ENCODE measurements at regions not wholly inside any gene's neighbourhood (a gene's known extent, or its start where the extent isn't known, plus 50 kb on each side); places are given as distances from the start of the nearest gene placed in this dataset.
"Not testable (repeated sequence)": the region's sequence is repeated elsewhere in the genome, so short reads cannot be mapped to it uniquely, and the experiment has no call there.

DNA sequence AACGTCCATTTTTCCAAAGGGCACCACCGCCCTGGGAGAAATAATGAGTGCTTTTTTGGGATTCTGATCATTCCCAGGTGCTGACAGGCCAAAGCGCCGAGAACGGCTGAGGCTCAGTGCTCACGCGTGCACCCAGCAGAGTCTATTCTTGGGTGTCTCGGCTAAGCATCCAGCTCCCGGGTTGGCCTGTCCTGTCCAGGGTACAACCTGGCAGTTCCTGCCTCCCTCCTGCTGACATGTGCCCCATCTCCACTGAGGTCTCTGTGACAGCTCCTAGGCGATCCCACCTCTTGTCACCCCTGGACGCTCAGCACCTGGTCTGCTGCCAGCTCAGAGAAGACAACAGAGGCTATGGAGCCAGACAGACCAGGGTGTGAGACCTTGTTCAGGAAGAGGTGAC lies 684.5 kb downstream of the PTPRU start:
- Mint-ChIP-seq H3K4me1 (peaks cover 9% of the 10 kb centered on the region), H3K27me3 (ENCODE audit: insufficient read depth) (peaks cover 2% of the 10 kb centered on the region), H3K9me3 (peaks cover 2% of the 10 kb centered on the region), H3K27ac (no peak overlapping the region), H3K4me3 (no peak overlapping the region), H3K36me3 (ENCODE audit: low read depth) (no peaks in the 10 kb centered on the region)
- no peaks in the 10 kb centered on the region for H3K27me3 ChIP-seq (ENCODE audit: control insufficient read depth, insufficient read depth, low read length, poor library complexity, severe bottlenecking)
- WGBS, 2 experiments (ENCODE audit: insufficient coverage in 1 of 2, insufficient read length in 1 of 2) = 79 to 84% methylated on average over 11 of the region's 11 CpGs
- TF ChIP-seq, protein P1, sequence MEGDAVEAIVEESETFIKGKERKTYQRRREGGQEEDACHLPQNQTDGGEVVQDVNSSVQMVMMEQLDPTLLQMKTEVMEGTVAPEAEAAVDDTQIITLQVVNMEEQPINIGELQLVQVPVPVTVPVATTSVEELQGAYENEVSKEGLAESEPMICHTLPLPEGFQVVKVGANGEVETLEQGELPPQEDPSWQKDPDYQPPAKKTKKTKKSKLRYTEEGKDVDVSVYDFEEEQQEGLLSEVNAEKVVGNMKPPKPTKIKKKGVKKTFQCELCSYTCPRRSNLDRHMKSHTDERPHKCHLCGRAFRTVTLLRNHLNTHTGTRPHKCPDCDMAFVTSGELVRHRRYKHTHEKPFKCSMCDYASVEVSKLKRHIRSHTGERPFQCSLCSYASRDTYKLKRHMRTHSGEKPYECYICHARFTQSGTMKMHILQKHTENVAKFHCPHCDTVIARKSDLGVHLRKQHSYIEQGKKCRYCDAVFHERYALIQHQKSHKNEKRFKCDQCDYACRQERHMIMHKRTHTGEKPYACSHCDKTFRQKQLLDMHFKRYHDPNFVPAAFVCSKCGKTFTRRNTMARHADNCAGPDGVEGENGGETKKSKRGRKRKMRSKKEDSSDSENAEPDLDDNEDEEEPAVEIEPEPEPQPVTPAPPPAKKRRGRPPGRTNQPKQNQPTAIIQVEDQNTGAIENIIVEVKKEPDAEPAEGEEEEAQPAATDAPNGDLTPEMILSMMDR (conservative IDR thresholded peaks at IDR 0.05) = no peak
- H3K9me3 ChIP-seq (ENCODE audit: control insufficient read depth, low read length) = peaks cover 7% of the 10 kb centered on the region
- no peak overlapping the region for H3K9ac ChIP-seq (ENCODE audit: extremely low read depth, low read length, poor library complexity, severe bottlenecking)
- H3K4me1 ChIP-seq (ENCODE audit: control insufficient read depth, insufficient read depth, low read length) = no peaks in the 10 kb centered on the region
- H3K27ac ChIP-seq (ENCODE audit: low read depth, low read length) = no peak overlapping the region
- no peak overlapping the region for H3K4me3 ChIP-seq (ENCODE audit: low read length)
- DNase-seq = no peak
- no peaks in the 10 kb centered on the region for H3K36me3 ChIP-seq (ENCODE audit: control insufficient read depth, insufficient read depth, low read length)

DNA sequence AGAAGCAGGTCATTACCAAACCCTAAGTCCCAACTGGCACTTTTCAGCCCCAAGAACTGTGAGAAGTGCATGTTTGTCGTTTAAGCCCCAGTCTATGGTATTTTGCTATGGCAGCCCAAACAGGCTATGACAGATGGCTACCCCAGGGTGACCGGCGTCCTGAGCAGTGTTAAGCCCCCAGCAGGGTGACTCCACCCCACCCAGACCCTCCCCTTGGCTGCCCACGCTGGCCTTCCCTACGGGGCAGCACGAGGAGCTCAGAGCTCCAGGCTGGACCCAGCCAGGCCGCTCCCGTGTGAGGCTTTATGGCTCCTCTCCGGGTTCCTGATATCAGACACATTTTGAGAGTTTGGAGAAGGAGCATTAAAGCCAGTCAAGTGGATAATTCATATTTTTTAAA lies 684.0 kb downstream of the PTPRU start:
- no peak overlapping the region for H3K27ac ChIP-seq (ENCODE audit: low read depth, low read length)
- peaks cover 2% of the 10 kb centered on the region for H3K9me3 Mint-ChIP-seq
- H3K27me3 ChIP-seq (ENCODE audit: control insufficient read depth, insufficient read depth, low read length, poor library complexity, severe bottlenecking) = no peaks in the 10 kb centered on the region
- no peak for DNase-seq
- no peak overlapping the region for H3K27ac Mint-ChIP-seq
- no peaks in the 10 kb centered on the region for H3K4me1 ChIP-seq (ENCODE audit: control insufficient read depth, insufficient read depth, low read length)
- H3K27me3 Mint-ChIP-seq (ENCODE audit: insufficient read depth) = no peaks in the 10 kb centered on the region
- H3K36me3 Mint-ChIP-seq (ENCODE audit: low read depth) = no peaks in the 10 kb centered on the region
- WGBS, 2 experiments (ENCODE audit: insufficient coverage in 1 of 2, insufficient read length in 1 of 2) = 93 to 97% methylated on average over 4 to 9 of the region's 9 CpGs
- peaks cover 7% of the 10 kb centered on the region for H3K9me3 ChIP-seq (ENCODE audit: control insufficient read depth, low read length)
- TF ChIP-seq, protein P1 (conservative IDR thresholded peaks at IDR 0.05) = no peak
- no peak overlapping the region for H3K4me3 ChIP-seq (ENCODE audit: low read length)
- H3K9ac ChIP-seq (ENCODE audit: extremely low read depth, low read length, poor library complexity, severe bottlenecking) = no peak overlapping the region
- H3K36me3 ChIP-seq (ENCODE audit: control insufficient read depth, insufficient read depth, low read length) = no peaks in the 10 kb centered on the region
- H3K4me1 Mint-ChIP-seq = peaks cover 10% of the 10 kb centered on the region
- no peak overlapping the region for H3K4me3 Mint-ChIP-seq

DNA sequence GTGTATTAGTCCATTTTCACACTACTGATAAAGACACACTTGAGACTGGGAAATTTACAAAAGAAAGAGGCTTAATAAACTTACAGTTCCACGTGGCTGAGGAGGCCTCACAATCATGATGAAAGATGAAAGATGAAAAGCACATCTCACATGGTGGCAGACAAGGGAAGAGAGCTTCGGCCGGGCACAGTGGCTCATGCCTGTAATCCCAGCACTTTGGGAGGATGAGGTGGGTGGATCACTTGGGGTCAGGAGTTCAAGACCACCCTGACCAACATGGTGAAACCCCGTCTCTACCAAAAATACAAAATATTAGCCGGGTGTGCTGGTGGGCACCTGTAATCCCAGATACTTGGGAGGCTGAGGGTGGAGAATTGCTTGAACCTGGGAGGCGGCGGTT lies 682.7 kb downstream of the PTPRU start:
- not testable (repeated sequence) for H3K27me3 Mint-ChIP-seq (ENCODE audit: insufficient read depth); H3K27ac Mint-ChIP-seq; DNase-seq; H3K9ac ChIP-seq (ENCODE audit: extremely low read depth, low read length, poor library complexity, severe bottlenecking); H3K9me3 Mint-ChIP-seq; H3K9me3 ChIP-seq (ENCODE audit: control insufficient read depth, low read length); H3K27ac ChIP-seq (ENCODE audit: low read depth, low read length); H3K4me1 ChIP-seq (ENCODE audit: control insufficient read depth, insufficient read depth, low read length); H3K4me3 Mint-ChIP-seq; H3K4me3 ChIP-seq (ENCODE audit: low read length); H3K36me3 ChIP-seq (ENCODE audit: control insufficient read depth, insufficient read depth, low read length); H3K36me3 Mint-ChIP-seq (ENCODE audit: low read depth); H3K27me3 ChIP-seq (ENCODE audit: control insufficient read depth, insufficient read depth, low read length, poor library complexity, severe bottlenecking)
- peaks cover 11% of the 10 kb centered on the region for H3K4me1 Mint-ChIP-seq
- whole genome bisulfite sequencing, 2 experiments (ENCODE audit: insufficient coverage in 1 of 2, insufficient read length in 1 of 2) = 95 to 96% methylated on average over 4 to 7 of the region's 7 CpGs

DNA sequence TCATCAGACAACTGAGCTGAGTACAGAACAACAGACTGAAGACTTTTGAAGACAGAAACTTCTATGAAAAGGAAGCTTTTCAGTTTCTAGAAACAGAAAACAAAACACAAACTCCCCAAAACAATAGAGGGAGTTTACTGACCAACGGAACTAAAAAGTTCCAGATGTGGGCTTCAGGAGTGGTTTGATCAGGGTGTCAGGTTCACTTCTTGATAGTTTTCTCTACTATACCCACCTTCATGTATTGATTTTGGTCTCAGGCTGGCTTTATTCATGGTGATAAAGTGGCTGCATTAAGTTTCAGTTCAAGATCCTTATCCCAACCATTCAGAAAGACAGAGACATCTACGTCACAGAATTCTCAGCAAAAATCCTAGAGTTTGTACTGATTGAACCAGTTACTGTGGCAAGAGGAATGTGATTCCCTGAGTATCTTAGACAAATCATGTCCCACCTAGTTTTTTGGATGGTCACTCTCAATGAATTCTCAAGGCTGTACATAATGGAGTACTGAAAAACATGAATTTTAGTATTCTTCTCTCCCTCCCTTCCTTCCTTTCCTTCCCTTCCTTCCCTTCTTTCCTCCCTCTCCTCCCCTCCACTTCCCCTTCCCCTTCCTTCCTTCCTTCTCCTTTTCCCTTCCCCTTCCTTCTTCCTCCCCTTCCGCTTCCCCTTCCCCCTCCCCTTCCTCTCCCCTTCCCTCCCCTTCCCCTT lies 680.5 kb downstream of the PTPRU start:
- Histone ChIP-seq H3K27me3 (ENCODE audit: control insufficient read depth, insufficient read depth, low read length, poor library complexity, severe bottlenecking) (no peaks in the 10 kb centered on the region), H3K36me3 (ENCODE audit: control insufficient read depth, insufficient read depth, low read length) (no peaks in the 10 kb centered on the region), H3K27ac (ENCODE audit: low read depth, low read length) (no peak overlapping the region), H3K4me1 (ENCODE audit: control insufficient read depth, insufficient read depth, low read length) (no peaks in the 10 kb centered on the region), H3K9ac (ENCODE audit: extremely low read depth, low read length, poor library complexity, severe bottlenecking) (no peak overlapping the region), H3K9me3 (ENCODE audit: control insufficient read depth, low read length) (peaks cover 7% of the 10 kb centered on the region), H3K4me3 (ENCODE audit: low read length) (no peak overlapping the region)
- Mint-ChIP-seq H3K4me3 (no peak overlapping the region), H3K9me3 (peaks cover 3% of the 10 kb centered on the region), H3K27ac (no peak overlapping the region), H3K27me3 (ENCODE audit: insufficient read depth) (no peaks in the 10 kb centered on the region), H3K36me3 (ENCODE audit: low read depth) (no peaks in the 10 kb centered on the region), H3K4me1 (peaks cover 8% of the 10 kb centered on the region)
- no peak for DNase-seq
- TF ChIP-seq, protein P1 (conservative IDR thresholded peaks at IDR 0.05) = no peak
- 95 to 100% methylated on average over 1 to 3 of the region's 3 CpGs for whole genome bisulfite sequencing, 2 experiments (ENCODE audit: insufficient coverage in 1 of 2, insufficient read length in 1 of 2)

All from endodermal cell (in vitro differentiated cells).